ENCODE measurements at regions not wholly inside any gene's neighbourhood (a gene's known extent, or its start where the extent isn't known, plus 50 kb on each side); places are given as distances from the start of the nearest gene placed in this dataset.
"Not testable (repeated sequence)": the region's sequence is repeated elsewhere in the genome, so short reads cannot be mapped to it uniquely, and the experiment has no call there.

GRCh38 chr15:36050899-36051298 is 504.9 kb upstream of the DPH6 start:
- POLR2A ChIA-PET (ENCODE audit: low non-redundant PET), result no interaction called here
- CTCF ChIA-PET, result no interaction called here
- no peak overlapping the region for H3K27ac ChIP-seq
- no peak for TF ChIP-seq CTCF (conservative IDR thresholded peaks at IDR 0.05; ENCODE audit: low read depth)
- no peak for DNase-seq (ENCODE audit: low spot score)

- CTCF ChIA-PET, result interaction anchor here (0.6 to 0.8 kb wide), 2 partner anchors 17 to 373 kb away, joined by 3 to 8 read pairs; no protein-coding TSS in a partner anchor
- TF ChIP-seq CTCF (conservative IDR thresholded peaks at IDR 0.05; ENCODE audit: low read depth), result peak; percentile 25; the same call in 1 of the 2 replicates
- POLR2A ChIA-PET (ENCODE audit: low non-redundant PET); H3K27ac ChIP-seq; DNase-seq (ENCODE audit: low spot score): not testable (repeated sequence)
Observed at GRCh38 chr15:36052641-36053040, 506.7 kb upstream of the DPH6 start.

- no peak overlapping the region for H3K27ac ChIP-seq
- no peak for DNase-seq (ENCODE audit: low spot score)
- no peak for TF ChIP-seq CTCF (conservative IDR thresholded peaks at IDR 0.05; ENCODE audit: low read depth)
- POLR2A ChIA-PET (ENCODE audit: low non-redundant PET), result no interaction called here
- CTCF ChIA-PET, result no interaction called here
Observed at GRCh38 chr15:36053746-36054145, 507.8 kb upstream of the DPH6 start.

- no peak overlapping the region for H3K27ac ChIP-seq
- ChIA-PET POLR2A (ENCODE audit: low non-redundant PET) (no interaction called here), CTCF (interaction anchor here (1.1 kb wide), 1 partner anchor 11 kb away, joined by 4 read pairs; no protein-coding TSS in a partner anchor)
- no peak for TF ChIP-seq CTCF (conservative IDR thresholded peaks at IDR 0.05; ENCODE audit: low read depth)
- no peak for DNase-seq (ENCODE audit: low spot score)
Observed at GRCh38 chr15:36059596-36059995, 513.6 kb upstream of the DPH6 start.

- no peak for DNase-seq (ENCODE audit: low spot score)
- POLR2A ChIA-PET (ENCODE audit: low non-redundant PET), result no interaction called here
- H3K27ac ChIP-seq, result no peak overlapping the region
- no peak for TF ChIP-seq CTCF (conservative IDR thresholded peaks at IDR 0.05; ENCODE audit: low read depth)
- CTCF ChIA-PET, result no interaction called here
Observed at GRCh38 chr15:36062357-36062756, 516.4 kb upstream of the DPH6 start.

DNA sequence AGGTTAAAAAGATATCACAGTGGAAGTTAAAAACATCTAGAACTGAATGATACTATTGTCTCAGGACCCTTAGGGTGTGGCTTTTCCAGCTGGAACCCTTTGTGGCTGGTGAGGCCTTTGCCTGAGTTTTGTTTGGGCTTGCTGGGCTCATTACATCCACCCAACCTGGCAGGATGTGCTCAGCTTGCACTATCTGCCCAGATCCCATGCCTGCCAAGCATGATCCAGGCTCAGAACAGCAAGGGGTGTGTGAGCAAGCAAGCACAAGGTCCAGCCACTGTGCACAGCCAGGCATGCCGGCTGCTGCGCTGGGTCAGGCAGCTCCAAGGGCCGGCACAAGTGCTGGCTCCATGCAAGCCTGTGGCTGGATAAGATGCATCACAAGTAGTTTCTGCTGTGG is 512.7 kb upstream of the CDIN1 start:
- DNase-seq (ENCODE audit: low spot score), result peak; percentile 13
- TF ChIP-seq CTCF (conservative IDR thresholded peaks at IDR 0.05; ENCODE audit: low read depth), result no peak
- ChIA-PET CTCF (no interaction called here), POLR2A (ENCODE audit: low non-redundant PET) (no interaction called here)
- peak overlapping the region; percentile 44 for H3K27ac ChIP-seq
